COR-L47 (cell line): ENCODE measurements at regions not wholly inside any gene's neighbourhood (a gene's known extent, or its start where the extent isn't known, plus 50 kb on each side); places are given as distances from the start of the nearest gene placed in this dataset.
"Not testable (repeated sequence)": the region's sequence is repeated elsewhere in the genome, so short reads cannot be mapped to it uniquely, and the experiment has no call there.

Experiments
- DNase-seq: peaks from one replicate; lab custom pipeline; 2025; lab: John Stamatoyannopoulos, UW

DNA sequence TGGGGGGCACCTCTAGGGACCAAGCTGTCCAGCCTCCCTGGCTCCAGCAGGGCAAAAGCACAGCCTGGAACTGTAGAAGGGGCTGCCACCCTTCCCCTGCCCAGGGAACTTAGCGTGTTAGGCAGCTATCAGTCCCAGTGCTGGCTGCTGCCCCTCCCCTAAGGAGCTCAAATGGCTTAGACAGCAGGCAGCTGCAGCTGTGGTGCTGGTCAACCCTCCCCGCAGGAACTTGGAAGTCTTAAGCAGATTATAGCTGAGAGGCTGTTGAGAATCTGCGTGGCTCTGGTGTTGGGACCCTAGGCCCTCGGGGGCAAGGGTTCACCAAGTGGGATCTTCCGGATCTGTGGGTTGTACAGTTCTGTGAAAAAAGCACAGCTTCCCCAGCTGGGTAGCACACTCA lies 536.5 kb upstream of the CDH10 start:
- no peak for DNase-seq

DNA sequence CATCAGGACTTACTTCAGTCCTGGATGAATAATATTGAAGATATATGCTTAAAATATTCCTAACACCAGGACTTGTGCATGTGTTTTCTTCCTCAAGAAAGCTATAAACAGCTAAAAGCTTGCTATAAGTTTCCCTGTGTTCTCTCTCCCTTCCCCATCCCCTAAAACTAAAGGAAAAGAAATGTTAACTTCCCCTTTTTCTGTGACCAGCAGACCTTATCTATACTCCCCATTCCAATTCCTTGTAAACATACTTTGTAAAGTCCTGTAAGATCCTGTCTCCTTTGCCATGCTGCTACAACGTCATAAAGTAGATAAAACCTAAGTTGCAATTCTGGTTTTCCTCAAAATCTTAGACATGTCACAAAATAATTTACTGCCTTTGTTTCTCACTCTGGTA lies 517.8 kb upstream of the CDH10 start:
- not testable (repeated sequence) for DNase-seq

DNA sequence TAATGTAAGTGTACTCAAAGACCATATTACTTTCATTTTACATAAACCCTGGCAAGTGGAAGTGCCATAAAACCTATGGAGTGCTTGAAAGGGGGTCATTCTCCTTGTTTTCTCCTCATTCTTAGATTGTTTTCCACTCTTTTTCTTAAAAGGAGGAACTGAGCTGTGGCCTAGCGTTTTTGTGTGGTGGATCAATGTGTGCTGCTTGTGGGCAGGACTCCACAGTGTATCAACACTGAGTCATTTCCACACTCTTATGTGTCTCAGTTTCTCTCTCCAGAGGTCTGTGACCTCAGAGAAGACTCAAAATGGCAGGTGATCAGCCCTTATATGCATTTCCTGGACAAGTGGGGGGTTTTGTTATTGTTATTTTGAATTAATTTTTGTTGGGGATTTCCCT lies 516.1 kb upstream of the CDH10 start:
- DNase-seq: no peak

DNA sequence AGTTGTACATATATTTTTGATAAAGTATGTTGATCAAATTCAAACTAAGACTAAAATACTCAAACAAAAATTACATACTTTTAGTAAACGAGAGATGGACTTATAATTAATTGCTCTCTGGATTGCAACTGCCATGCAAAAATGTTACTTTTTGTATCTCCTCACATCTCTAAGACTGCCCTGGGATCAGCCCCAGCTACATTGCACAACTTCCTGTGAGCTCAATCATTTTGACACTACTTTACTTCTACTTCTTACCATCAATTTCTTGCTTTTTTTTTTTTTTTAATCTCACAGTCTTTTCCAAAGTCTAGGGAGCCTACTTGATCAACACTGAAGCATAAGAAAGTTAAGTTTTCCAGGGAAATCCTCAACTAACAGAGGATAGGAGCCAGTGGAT lies 506.0 kb upstream of the CDH10 start:
- no peak for DNase-seq

DNA sequence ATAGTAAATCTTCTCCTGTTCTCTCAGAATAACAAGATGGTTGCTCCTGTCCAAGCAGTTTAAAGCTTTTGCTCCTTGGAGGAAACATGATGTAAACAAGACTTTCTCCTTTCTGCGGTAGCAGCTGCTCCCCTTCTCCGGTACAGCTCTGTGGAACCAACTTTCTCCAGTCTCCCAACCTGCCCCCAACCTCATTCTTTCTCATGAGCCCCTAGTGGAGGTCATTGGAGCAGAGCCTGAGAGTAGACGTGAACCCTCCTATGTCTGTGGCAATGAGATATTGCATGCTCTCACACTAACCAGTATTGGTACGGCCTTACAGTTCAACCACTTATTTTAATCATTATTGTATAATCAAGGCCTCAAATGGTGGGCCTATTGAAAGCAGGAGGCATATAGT lies 483.8 kb upstream of the CDH10 start:
- DNase-seq: no peak

DNA sequence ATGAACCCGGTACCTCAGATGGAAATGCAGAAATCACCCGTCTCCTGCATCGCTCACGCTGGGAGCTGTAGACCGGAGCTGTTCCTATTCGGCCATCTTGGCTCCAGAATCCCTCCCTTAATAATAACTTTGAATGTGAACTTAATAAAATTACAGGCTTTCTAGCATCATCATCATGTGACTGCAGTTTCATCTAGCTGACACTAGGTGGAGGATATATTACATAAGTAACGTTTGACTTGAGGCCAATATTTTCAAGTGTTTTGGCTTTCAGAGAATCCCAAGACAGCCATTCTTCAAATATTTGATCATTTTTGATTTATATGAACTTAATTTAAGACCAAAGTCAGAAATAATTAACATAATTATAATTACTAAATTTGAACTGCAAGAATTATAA lies 474.9 kb upstream of the CDH10 start:
- DNase-seq: peak; percentile 15

DNA sequence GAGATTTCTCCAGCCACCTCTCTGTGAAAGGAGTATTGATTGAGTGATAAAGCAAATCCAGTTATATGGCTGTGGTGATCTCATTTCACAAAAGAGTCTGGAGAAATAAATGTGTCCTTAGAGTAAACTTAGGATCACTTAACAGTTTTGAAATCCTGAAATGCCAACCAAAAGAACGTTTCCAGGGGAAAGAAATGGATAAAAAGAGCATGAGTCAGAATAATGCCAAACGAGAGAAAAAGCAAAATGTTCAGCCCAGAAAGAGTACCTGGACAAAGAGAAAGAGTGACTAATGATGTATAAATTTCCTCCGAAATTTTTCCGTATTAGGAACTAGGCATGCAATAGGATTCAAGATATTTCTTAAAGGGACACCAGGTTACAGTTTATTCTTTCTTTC lies 463.1 kb upstream of the CDH10 start:
- no peak for DNase-seq

DNA sequence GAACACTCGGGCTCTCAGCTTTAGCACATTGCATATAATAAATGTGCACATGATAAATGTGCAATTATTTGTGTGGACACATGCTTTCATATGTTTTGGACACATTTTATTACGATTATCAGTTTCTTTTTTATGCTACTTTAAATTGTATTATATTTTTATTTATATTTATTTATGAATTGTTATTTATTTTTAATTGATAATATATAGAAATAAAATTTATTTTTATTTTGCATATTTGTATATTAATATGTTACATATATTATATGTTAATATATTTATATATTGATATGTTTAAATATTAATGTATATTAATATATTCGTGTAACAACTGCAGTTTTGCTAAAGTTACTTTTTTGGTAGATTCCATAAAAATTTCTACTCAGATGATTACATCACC lies 454.8 kb upstream of the CDH10 start:
- DNase-seq: no peak

DNA sequence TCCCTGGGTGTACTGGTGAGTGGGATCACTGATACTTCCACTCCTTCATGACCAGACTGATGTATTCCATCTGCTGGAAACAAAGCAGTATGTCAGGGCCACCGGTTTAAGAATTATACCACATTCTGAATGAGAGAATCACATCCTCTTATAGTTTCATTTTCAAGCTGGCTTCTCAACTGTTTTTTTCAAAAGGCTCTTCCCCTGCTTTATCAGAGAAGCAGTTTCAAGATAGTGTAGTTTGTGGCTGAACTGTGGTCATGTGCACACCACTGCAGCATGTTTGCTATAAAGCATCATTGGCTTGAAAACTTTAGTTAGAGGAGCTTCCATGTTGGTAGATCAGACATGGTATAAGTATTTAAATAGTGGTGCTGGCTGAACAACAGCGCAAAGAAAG lies 450.5 kb upstream of the CDH10 start:
- no peak for DNase-seq

DNA sequence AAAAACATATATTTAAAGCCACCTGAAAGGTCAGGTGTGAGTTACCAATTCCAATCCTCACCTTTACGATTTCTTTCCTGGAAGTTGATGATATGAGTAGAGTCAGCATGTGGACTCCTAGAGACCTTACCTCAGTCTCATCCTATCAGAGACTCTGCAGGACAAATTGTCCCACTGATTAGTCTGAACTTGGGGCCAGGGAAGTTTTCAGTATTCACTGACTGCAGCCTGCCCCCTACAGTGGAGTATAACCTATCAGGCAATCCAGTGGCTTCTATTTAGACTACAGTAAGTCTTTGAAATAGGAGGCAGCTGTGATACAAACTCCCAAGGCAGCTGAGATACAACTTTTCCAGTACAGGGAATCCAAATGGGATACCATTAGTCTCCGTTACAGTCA lies 449.4 kb upstream of the CDH10 start:
- no peak for DNase-seq

DNA sequence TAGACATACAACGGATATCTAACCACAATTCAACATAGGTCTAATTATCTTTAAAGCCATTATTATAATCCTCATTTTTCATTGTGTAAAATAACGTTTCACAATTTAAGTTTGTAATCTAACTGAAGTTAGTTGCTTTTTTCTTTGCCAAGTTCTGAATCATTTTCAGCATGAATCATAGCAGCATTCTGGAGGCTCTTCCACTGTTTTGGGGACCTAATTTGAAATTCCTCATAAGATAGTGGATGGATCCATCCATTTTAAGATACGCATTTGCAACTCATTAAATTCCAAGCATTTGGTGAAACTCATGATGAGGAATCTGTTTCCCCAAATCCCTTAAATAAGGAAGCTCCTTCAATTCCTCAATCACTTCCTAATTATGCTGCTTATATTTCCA lies 447.1 kb upstream of the CDH10 start:
- no peak for DNase-seq

DNA sequence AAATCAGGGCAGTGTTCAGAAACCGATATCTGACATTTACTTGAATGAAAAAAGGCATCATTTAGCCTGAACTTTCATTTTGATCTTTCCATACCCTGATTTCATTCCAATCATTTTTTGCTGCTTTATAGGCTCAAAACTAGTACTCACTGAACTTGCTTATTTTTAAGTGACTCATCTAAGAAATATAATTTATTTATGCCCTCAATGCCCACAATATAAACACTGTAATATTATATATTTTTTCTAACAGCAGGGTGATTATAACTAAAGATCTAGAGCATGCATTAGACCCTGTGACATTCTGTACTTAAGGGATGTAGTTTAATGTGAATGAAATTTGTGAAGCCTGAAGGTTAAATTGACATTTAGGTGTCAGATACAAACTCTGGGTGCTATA lies 446.1 kb upstream of the CDH10 start:
- DNase-seq: no peak

DNA sequence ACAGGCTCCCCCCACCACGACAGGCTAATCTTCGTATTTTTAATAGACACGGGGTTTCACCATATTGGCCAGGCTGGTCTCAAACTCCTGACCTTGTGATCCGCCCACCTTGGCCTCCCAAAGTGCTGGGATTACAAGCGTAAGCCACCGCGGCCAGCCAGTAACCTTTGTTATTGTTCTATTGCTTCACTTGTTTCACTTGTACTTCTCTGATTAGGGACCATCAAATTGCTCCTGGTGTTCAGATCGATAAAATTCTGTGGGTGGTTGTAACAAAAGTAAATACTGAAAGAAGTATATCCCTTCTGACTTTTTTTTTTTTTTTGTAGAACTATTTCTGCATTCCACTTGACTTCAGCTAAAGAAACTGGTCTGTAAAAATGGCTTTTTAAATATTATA lies 445.5 kb upstream of the CDH10 start:
- DNase-seq: no peak

DNA sequence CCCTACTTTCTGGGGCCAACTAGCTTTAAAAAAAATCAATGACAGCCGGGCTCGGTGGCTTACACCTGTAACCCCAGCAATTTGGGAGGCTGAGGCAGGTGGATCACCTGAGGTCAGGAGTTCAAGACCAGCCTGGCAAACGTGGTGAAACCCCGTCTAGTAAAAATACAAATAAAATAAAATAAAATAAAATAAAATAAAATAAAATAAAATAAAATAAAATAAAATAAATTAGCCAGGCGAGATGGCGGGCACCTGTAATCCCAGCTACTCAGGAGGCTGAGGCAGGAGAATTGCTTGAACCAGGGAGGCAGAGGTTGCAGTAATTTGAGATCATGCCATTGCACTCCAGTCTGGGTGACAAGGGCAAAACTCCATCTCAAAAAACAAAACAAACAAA lies 443.9 kb upstream of the CDH10 start:
- not testable (repeated sequence) for DNase-seq

DNA sequence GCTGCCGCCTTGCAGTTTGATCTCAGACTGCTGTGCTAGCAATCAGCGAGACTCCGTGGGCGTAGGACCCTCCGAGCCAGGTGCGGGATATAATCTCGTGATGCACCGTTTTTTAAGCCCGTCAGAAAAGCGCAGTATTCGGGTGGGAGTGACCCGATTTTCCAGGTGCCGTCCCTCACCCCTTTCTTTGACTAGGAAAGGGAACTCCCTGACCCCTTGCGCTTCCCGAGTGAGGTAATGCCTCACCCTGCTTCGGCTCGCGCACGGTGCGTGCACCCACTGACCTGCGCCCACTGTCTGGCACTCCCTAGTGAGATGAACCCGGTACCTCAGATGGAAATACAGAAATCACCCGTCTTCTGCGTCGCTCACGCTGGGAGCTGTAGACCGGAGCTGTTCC lies 438.5 kb upstream of the CDH10 start:
- DNase-seq: not testable (repeated sequence)

DNA sequence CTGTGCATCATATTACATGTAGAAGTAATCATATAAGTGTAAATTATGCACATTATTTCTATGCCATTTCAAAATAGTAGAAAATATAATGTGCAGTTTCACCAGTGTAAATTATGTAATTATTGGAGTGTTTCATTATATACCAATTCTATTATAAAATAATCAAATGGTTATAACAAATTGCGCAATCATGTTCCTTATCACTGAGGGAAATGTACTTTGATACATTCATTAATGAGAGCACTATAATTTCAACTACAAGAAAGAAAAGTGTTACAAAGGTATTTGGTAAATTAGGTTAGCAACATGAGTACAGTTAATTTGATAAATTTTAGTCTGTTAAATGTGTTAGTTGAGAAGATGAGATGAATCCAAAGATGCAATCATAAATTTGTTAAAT lies 421.5 kb upstream of the CDH10 start:
- no peak for DNase-seq

DNA sequence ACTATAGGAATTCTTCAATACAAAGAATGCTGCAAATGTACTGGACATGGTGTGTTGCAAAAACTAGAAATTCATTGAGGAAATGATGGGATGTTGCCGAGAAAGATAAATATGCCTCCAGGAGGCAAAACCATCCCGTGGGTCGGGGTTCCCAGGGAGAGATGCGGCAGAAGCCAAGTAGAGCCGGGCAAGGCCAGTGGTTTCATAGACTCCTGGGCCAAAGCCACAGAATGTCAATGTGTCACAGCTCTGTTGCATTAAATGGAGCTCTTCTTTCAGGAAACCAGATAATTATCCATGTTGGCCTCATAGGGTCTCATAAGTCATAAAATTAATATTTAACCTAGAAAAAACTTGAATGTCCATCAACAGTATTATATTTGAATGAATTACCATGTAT lies 419.5 kb upstream of the CDH10 start:
- no peak for DNase-seq

DNA sequence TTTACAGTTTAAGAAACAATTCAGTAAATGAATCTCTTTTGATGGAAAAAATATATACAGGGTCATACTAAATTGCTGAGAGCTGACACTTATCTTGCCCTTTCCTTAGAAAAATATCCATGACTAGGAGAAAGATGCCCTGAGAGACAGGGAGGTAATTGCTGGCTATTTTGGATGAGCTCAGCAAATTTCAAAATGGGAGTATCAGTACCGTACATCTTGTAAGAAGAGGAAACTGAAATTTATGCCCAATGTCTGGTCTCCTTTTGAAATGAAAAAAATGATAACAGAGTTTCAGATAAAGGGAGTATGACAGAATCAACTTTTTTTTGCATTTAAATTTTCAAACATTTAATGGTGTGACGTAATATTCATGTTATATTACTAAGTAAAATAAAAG lies 415.8 kb upstream of the CDH10 start:
- no peak for DNase-seq

DNA sequence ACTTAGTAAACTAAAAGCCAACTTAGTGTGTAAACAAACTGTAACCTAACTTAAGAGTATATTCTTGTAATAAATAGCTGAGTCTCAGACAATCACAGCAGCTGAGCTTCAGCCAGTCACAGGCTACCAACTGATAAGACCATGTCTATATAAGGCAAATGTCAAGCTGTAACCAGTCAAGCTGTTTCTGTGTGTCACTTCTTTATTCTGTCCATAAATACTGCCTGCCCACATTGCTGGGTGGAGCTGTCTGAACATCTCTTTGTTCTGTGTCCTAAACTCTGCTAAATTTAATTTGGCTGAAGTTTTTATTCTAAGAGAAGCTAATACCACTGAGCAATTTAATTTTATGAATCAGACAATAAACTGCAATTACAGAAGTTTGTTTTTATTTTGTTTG lies 412.1 kb upstream of the CDH10 start:
- no peak for DNase-seq

DNA sequence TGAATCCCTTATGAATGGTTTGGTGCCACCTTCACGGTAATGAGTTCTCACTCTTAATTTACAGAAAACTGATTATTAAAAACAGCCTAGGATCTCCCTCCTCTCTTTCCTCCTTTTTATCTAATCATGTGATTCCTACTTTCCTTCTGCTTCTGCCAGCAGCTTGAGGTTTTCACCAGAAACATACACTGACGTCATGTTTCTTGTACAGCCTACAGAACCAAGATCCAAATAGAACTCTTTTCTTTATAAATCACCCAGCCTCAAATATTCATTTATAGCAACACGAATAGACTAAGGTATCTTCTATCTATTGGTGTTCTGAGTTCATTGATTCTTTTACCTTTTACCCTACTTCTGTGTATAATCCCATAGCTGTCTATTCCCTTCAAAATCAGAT lies 388.9 kb upstream of the CDH10 start:
- no peak for DNase-seq

DNA sequence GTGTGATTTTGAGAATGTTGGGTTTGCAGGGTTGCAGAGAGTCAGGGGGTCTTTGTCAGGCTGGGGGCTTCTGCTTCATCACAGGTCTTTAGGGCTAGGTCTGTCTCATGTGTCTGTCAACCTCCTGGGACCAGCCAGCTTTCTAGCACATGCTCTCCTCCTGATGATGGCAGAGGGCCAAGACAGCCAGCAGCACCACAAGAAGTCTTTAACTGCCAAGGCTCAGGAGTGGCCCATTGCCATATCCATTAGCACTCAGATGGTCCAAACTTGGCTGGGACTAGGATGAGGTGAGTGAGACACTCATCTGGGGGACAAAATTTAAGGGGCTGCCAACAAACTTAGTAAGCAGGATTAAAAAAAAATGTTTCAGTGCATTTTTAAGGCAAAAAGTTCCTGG lies 384.2 kb upstream of the CDH10 start:
- DNase-seq: peak; percentile 50

DNA sequence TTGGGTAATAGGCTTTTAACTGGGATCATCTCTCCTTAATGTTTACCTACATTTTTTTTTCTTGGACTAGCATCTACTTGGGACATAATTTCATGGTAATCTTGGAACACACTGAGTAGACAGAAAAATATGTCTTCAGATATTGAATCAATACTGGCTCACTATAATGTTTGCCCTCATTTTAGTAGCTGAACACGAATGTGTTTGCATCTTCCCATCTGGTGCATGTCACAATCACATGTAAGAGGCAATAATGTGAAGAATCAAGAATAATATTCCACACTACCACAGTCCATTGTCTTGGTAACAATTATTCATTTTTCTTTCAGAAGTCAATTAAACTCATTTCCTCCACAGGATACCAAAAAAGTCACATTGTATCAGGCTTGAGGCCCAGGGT lies 382.7 kb upstream of the CDH10 start:
- DNase-seq: no peak

DNA sequence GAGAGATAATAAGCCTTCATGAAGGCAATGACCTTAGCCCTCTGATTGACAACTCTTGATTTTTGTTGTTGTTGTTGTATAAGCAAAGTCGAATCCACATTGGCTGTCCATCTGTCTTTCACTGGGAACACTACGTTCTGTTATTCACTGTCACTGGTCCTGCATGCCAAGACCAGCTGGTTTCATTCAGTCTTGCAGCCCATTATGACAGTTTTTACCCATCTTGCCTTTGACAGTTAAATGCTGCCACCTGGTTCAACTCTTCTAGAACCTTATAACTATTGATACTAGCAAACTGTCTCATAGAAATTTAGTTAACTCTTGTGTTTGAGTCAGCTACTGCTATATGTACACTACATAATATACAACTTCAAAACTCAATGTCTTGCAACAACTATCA lies 382.3 kb upstream of the CDH10 start:
- DNase-seq: no peak

DNA sequence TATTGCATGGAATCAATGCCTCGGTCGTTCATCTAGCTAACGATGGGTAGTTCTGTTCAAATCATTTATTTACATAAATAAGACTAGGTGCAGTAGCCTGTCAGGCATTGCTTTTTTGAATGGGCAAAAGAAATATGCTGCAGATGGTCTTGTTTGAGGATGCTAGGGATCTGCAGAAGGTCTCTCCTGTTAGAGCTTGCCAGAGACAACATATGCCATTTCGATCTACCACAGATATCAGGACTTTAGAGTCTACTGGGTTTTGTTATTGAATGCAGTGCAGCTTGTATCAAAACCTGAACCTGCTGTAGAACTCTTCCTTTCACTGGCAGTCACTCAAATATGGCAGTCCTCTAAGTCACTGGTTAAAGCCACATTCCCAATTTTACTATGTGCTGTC lies 381.1 kb upstream of the CDH10 start:
- no peak for DNase-seq

DNA sequence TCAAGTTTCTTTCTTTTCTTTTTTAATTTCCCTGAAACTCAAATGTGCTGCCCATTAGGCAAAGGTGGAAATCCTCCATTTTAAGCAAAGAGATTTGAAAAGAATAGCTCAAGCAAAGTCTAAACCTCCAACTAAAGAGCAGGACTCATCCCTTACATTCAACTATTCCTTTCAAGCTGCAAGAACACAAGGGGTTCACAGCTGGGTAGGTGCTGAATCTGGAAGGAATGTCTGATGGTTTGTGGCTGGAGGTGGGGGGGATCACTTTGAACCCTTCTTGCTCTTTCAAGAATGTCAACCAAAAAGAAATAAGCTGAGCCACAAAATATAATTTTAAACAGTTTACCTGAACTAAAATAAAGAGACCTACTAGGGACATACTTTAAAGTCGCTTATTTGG lies 375.7 kb upstream of the CDH10 start:
- DNase-seq: no peak
